ENCODE measurements at regions not wholly inside any gene's neighbourhood (a gene's known extent, or its start where the extent isn't known, plus 50 kb on each side); places are given as distances from the start of the nearest gene placed in this dataset.

DNA sequence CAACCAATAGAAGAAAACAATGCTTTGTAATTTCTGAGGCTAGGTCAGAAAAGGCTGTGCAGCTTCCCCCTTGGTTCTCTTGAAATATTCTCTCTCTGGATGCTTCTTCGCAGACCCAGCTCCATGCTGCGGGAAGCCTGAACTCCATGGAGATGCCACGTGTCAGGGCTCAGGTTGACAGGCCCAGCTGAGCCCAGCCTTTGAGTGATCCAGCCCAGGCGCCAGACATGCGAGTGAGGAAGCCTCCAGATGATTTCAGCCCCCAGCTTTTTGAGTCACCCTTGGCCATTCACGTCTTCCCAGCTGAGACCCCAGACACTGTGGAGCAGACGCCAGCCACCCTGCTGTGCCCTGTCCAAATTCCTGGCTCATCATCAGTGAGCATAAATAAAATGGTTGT, 378.4 kb upstream of the NRP1 start:
- TF ChIP-seq POLR2A (IDR thresholded peaks at IDR 0.05) (no peak), POLR2AphosphoS5 (IDR thresholded peaks at IDR 0.05) (no peak)
